ENCODE measurements at regions not wholly inside any gene's neighbourhood (a gene's known extent, or its start where the extent isn't known, plus 50 kb on each side); places are given as distances from the start of the nearest gene placed in this dataset.

DNA sequence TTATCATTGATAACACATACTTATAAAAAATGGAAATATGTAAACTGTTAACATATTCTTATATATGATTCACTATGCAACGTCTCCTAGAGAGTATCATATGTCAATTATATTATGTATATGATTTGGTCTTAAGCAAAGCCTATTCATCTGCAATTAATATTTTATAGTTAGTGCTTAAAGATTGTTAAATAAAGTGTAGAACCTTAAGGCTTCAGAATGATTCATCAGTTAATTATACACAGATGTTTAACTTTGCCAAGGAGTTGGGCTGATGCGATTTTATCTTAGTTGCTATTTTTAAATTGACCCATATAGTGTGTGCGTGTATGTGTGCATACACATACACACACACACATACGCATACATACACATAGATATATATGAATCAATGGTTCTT, 323.1 kb downstream of the RBM43 start:
- TF ChIP-seq EZH2 (IDR thresholded peaks at IDR 0.05; ENCODE audit: insufficient read depth, poor library complexity, severe bottlenecking) = no peak
- TF ChIP-seq EZH2phosphoT487 (IDR thresholded peaks at IDR 0.05; ENCODE audit: insufficient read depth, low read depth) = no peak
